ENCODE measurements at regions not wholly inside any gene's neighbourhood (a gene's known extent, or its start where the extent isn't known, plus 50 kb on each side); places are given as distances from the start of the nearest gene placed in this dataset.

- H3K9me2 ChIP-seq (replicated peaks; ENCODE audit: insufficient read depth, low read length): no peaks in the 10 kb centered on the region
- no peak for DNase-seq
- no peaks in the 10 kb centered on the region for H4K20me1 ChIP-seq (ENCODE audit: insufficient read depth, low read length)
- no peaks in the 10 kb centered on the region for H3K79me2 ChIP-seq (ENCODE audit: low read length)
- no peak overlapping the region for H3K4me2 ChIP-seq (ENCODE audit: low read depth, low read length)
- no peaks in the 10 kb centered on the region for H3F3A ChIP-seq (ENCODE audit: insufficient read depth, low read length)
- no peaks in the 10 kb centered on the region for H3K27me3 ChIP-seq (replicated peaks; ENCODE audit: insufficient read depth, low read length)
- no peaks in the 10 kb centered on the region for H3K4me1 ChIP-seq (ENCODE audit: low read length)
- no peak overlapping the region for H3K27ac ChIP-seq (ENCODE audit: low read length)
- no peak overlapping the region for H3K4me3 ChIP-seq (ENCODE audit: low read length)
- H2AFZ ChIP-seq (ENCODE audit: low read length): no peak overlapping the region
- H3K9ac ChIP-seq (ENCODE audit: low read length): no peak overlapping the region
- H3K9me3 ChIP-seq (replicated peaks; ENCODE audit: insufficient read depth, low read length): no peaks in the 10 kb centered on the region
- no peaks in the 10 kb centered on the region for H3K36me3 ChIP-seq (replicated peaks; ENCODE audit: insufficient read depth, low read length)
- TF ChIP-seq EZH2phosphoT487 (IDR thresholded peaks at IDR 0.05; ENCODE audit: low read length): no peak
- no peak for TF ChIP-seq EZH2 (optimal IDR thresholded peaks at IDR 0.05; ENCODE audit: low read depth, low read length)
- TF ChIP-seq CTCF (IDR thresholded peaks at IDR 0.05; ENCODE audit: low read length): no peak
These were observed 170.1 kb upstream of the ONECUT1 start for GRCh38 chr15:52960283-52960682.

- no peaks in the 10 kb centered on the region for H3K4me1 ChIP-seq (ENCODE audit: low read length)
- H3K9ac ChIP-seq (ENCODE audit: low read length): no peak overlapping the region
- H3K9me2 ChIP-seq (replicated peaks; ENCODE audit: insufficient read depth, low read length): no peaks in the 10 kb centered on the region
- no peaks in the 10 kb centered on the region for H3F3A ChIP-seq (ENCODE audit: insufficient read depth, low read length)
- no peaks in the 10 kb centered on the region for H4K20me1 ChIP-seq (ENCODE audit: insufficient read depth, low read length)
- TF ChIP-seq EZH2 (optimal IDR thresholded peaks at IDR 0.05; ENCODE audit: low read depth, low read length) (no peak), EZH2phosphoT487 (IDR thresholded peaks at IDR 0.05; ENCODE audit: low read length) (no peak), CTCF (IDR thresholded peaks at IDR 0.05; ENCODE audit: low read length) (no peak)
- 0 out of 2 replicates have a peak, but pooled peaks cover 3% of the 10 kb centered on the region for H3K9me3 ChIP-seq (replicated peaks; ENCODE audit: insufficient read depth, low read length)
- no peaks in the 10 kb centered on the region for H3K79me2 ChIP-seq (ENCODE audit: low read length)
- H2AFZ ChIP-seq (ENCODE audit: low read length): no peak overlapping the region
- H3K4me3 ChIP-seq (ENCODE audit: low read length): no peak overlapping the region
- no peak for DNase-seq
- no peaks in the 10 kb centered on the region for H3K36me3 ChIP-seq (replicated peaks; ENCODE audit: insufficient read depth, low read length)
- no peak overlapping the region for H3K4me2 ChIP-seq (ENCODE audit: low read depth, low read length)
- H3K27ac ChIP-seq (ENCODE audit: low read length): no peak overlapping the region
- no peaks in the 10 kb centered on the region for H3K27me3 ChIP-seq (replicated peaks; ENCODE audit: insufficient read depth, low read length)
These were observed 153.6 kb upstream of the ONECUT1 start for GRCh38 chr15:52943746-52944145.

GRCh38 chr15:52936489-52936888 is 146.4 kb upstream of the ONECUT1 start:
- no peak for DNase-seq
- Histone ChIP-seq H3K79me2 (ENCODE audit: low read length) (no peaks in the 10 kb centered on the region), H3K9me3 (replicated peaks; ENCODE audit: insufficient read depth, low read length) (0 out of 2 replicates have a peak, but pooled peaks cover 3% of the 10 kb centered on the region), H2AFZ (ENCODE audit: low read length) (no peak overlapping the region), H3K9ac (ENCODE audit: low read length) (no peak overlapping the region), H3K36me3 (replicated peaks; ENCODE audit: insufficient read depth, low read length) (no peaks in the 10 kb centered on the region), H3K27ac (ENCODE audit: low read length) (no peak overlapping the region), H4K20me1 (ENCODE audit: insufficient read depth, low read length) (no peaks in the 10 kb centered on the region), H3K4me2 (ENCODE audit: low read depth, low read length) (no peak overlapping the region), H3K9me2 (replicated peaks; ENCODE audit: insufficient read depth, low read length) (no peaks in the 10 kb centered on the region), H3K4me3 (ENCODE audit: low read length) (no peak overlapping the region), H3F3A (ENCODE audit: insufficient read depth, low read length) (no peaks in the 10 kb centered on the region), H3K27me3 (replicated peaks; ENCODE audit: insufficient read depth, low read length) (no peaks in the 10 kb centered on the region), H3K4me1 (ENCODE audit: low read length) (no peaks in the 10 kb centered on the region)
- TF ChIP-seq EZH2phosphoT487 (IDR thresholded peaks at IDR 0.05; ENCODE audit: low read length): no peak
- no peak for TF ChIP-seq CTCF (IDR thresholded peaks at IDR 0.05; ENCODE audit: low read length)
- no peak for TF ChIP-seq EZH2 (optimal IDR thresholded peaks at IDR 0.05; ENCODE audit: low read depth, low read length)

All from MM.1S (cell line).